ENCODE measurements at regions not wholly inside any gene's neighbourhood (a gene's known extent, or its start where the extent isn't known, plus 50 kb on each side); places are given as distances from the start of the nearest gene placed in this dataset.

GRCh38 chr1:96352733-96353132, 368.9 kb upstream of the PTBP2 start:
- no TSS peak for BruUV-seq (replicated peaks)
- CTCF ChIA-PET, result no interaction called here
- H2AFZ ChIP-seq, result no peak overlapping the region; the same call in 1 of the 2 replicates

GRCh38 chr1:96355521-96355920, 366.1 kb upstream of the PTBP2 start:
- ChIA-PET CTCF (no interaction called here), POLR2A (ENCODE audit: unreplicated experiment) (interaction anchor here (0.6 kb wide), 1 partner anchor 417 kb away, joined by 3 read pairs; no protein-coding TSS in a partner anchor)

More at GRCh38 chr1:96352733-96353132, 368.9 kb upstream of the PTBP2 start:
- peaks cover 3% of the 10 kb centered on the region; the same call in 1 of the 2 replicates for H3K9me3 ChIP-seq (ENCODE audit: insufficient read depth, low read depth)
- POLR2A ChIA-PET (ENCODE audit: unreplicated experiment), result interaction anchor here (0.6 kb wide), 1 partner anchor 203 kb away, joined by 3 read pairs; no protein-coding TSS in a partner anchor
- no peaks in the 10 kb centered on the region for H3K79me2 ChIP-seq (ENCODE audit: low read depth)
- H3K27me3 ChIP-seq (ENCODE audit: insufficient read depth, low read depth), result no peaks in the 10 kb centered on the region
- no peak for DNase-seq
- no peaks in the 10 kb centered on the region for H3F3A ChIP-seq (ENCODE audit: insufficient read depth, low read depth)
- H3K27ac ChIP-seq, result no peak overlapping the region
- peaks cover 6% of the 10 kb centered on the region for H3K4me1 ChIP-seq (replicated peaks; ENCODE audit: insufficient read depth)
- intact Hi-C loops (cut with micrococcal nuclease; ENCODE audit: unreplicated experiment), result no loop called here
- no peak overlapping the region for H3K4me2 ChIP-seq
- H4K20me1 ChIP-seq (ENCODE audit: insufficient read depth), result no peaks in the 10 kb centered on the region
- no peak for TF ChIP-seq EZH2 (IDR thresholded peaks at IDR 0.05; ENCODE audit: low read depth)
- TF ChIP-seq, protein P1, sequence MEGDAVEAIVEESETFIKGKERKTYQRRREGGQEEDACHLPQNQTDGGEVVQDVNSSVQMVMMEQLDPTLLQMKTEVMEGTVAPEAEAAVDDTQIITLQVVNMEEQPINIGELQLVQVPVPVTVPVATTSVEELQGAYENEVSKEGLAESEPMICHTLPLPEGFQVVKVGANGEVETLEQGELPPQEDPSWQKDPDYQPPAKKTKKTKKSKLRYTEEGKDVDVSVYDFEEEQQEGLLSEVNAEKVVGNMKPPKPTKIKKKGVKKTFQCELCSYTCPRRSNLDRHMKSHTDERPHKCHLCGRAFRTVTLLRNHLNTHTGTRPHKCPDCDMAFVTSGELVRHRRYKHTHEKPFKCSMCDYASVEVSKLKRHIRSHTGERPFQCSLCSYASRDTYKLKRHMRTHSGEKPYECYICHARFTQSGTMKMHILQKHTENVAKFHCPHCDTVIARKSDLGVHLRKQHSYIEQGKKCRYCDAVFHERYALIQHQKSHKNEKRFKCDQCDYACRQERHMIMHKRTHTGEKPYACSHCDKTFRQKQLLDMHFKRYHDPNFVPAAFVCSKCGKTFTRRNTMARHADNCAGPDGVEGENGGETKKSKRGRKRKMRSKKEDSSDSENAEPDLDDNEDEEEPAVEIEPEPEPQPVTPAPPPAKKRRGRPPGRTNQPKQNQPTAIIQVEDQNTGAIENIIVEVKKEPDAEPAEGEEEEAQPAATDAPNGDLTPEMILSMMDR (conservative IDR thresholded peaks at IDR 0.05), result no peak
- no peaks in the 10 kb centered on the region for H3K36me3 ChIP-seq (ENCODE audit: low read depth)
- no peak overlapping the region for H3K4me3 ChIP-seq
- no peaks in the 10 kb centered on the region for H3K9me2 ChIP-seq (ENCODE audit: insufficient read depth)

DNA sequence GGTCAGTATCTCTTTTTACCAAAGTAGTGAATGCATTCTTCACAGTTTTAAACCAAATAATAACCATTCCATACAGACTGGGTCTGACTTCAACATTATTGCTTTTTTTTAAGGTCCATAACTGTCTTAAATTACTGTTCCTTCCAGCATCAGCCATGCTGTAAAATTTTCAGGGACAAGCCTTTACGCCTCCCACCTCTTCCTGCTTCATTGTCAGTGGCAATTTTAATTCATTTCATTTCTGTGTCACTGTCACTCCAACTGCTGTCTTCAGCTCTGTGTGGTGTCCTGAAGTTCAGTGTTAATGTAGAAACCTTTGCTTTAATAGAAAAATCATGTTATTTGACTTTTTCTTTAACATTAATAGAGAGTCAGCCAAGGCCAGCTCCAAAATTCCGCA, 365.6 kb upstream of the PTBP2 start:
- Histone ChIP-seq H3K4me1 (replicated peaks; ENCODE audit: insufficient read depth) (peaks cover 6% of the 10 kb centered on the region), H3K27me3 (ENCODE audit: insufficient read depth, low read depth) (no peaks in the 10 kb centered on the region), H3K27ac (no peak overlapping the region), H3K9me2 (ENCODE audit: insufficient read depth) (no peaks in the 10 kb centered on the region), H2AFZ (no peak overlapping the region), H3K4me2 (no peak overlapping the region), H3K79me2 (ENCODE audit: low read depth) (no peaks in the 10 kb centered on the region), H3F3A (ENCODE audit: insufficient read depth, low read depth) (no peaks in the 10 kb centered on the region), H3K36me3 (ENCODE audit: low read depth) (no peaks in the 10 kb centered on the region), H4K20me1 (ENCODE audit: insufficient read depth) (no peaks in the 10 kb centered on the region), H3K9me3 (ENCODE audit: insufficient read depth, low read depth) (peaks cover 6% of the 10 kb centered on the region; the same call in 1 of the 2 replicates), H3K4me3 (no peak overlapping the region)
- ChIA-PET POLR2A (ENCODE audit: unreplicated experiment) (interaction anchor here (0.6 kb wide), 1 partner anchor 417 kb away, joined by 3 read pairs; no protein-coding TSS in a partner anchor), CTCF (no interaction called here)
- TF ChIP-seq, protein P1 (conservative IDR thresholded peaks at IDR 0.05), result no peak
- no peak for TF ChIP-seq EZH2 (IDR thresholded peaks at IDR 0.05; ENCODE audit: low read depth)
- no peak for DNase-seq
- intact Hi-C loops (cut with micrococcal nuclease; ENCODE audit: unreplicated experiment), result no loop called here
- no TSS peak for BruUV-seq (replicated peaks)

More at GRCh38 chr1:96355521-96355920, 366.1 kb upstream of the PTBP2 start:
- Histone ChIP-seq H3K79me2 (ENCODE audit: low read depth) (no peaks in the 10 kb centered on the region), H3K27me3 (ENCODE audit: insufficient read depth, low read depth) (no peaks in the 10 kb centered on the region), H3K9me3 (ENCODE audit: insufficient read depth, low read depth) (peaks cover 6% of the 10 kb centered on the region; the same call in 1 of the 2 replicates), H3K4me3 (no peak overlapping the region), H3K4me2 (no peak overlapping the region), H4K20me1 (ENCODE audit: insufficient read depth) (no peaks in the 10 kb centered on the region), H3K9me2 (ENCODE audit: insufficient read depth) (no peaks in the 10 kb centered on the region), H3K4me1 (replicated peaks; ENCODE audit: insufficient read depth) (peaks cover 6% of the 10 kb centered on the region), H3F3A (ENCODE audit: insufficient read depth, low read depth) (no peaks in the 10 kb centered on the region), H2AFZ (no peak overlapping the region), H3K27ac (no peak overlapping the region), H3K36me3 (ENCODE audit: low read depth) (no peaks in the 10 kb centered on the region)
- TF ChIP-seq EZH2 (IDR thresholded peaks at IDR 0.05; ENCODE audit: low read depth), result no peak
- TF ChIP-seq, protein P1 (conservative IDR thresholded peaks at IDR 0.05), result no peak
- intact Hi-C loops (cut with micrococcal nuclease; ENCODE audit: unreplicated experiment), result no loop called here
- no TSS peak for BruUV-seq (replicated peaks)
- DNase-seq, result no peak

All from PC-9 (cell line).